Nephron (organoid): ENCODE measurements at regions not wholly inside any gene's neighbourhood (a gene's known extent, or its start where the extent isn't known, plus 50 kb on each side); places are given as distances from the start of the nearest gene placed in this dataset.
A peak's percentile ranks its signal among the peaks of the same experiment; 100 is the strongest.

ENCODE experiments used
- H3K27ac Mint-ChIP-seq, 3 experiments: 2 replicates each; pipeline ENCODE4 v1.8.0; 2020; ENCODE audit warnings: mixed read lengths in 3 of 3, mild to moderate bottlenecking in 2 of 3, moderate library complexity in 1 of 3
- H3K27me3 Mint-ChIP-seq: 2 replicates; pipeline ENCODE4 v1.8.0; 2021; ENCODE audit warnings: low read depth, mild to moderate bottlenecking, moderate library complexity, mixed read lengths
- H3K36me3 Mint-ChIP-seq: 2 replicates; pipeline ENCODE4 v1.8.0; 2020; ENCODE audit warnings: low read depth, mixed read lengths
- H3K4me1 Mint-ChIP-seq: 2 replicates; pipeline ENCODE4 v1.8.0; 2020; ENCODE audit warnings: mixed read lengths
- H3K4me3 Mint-ChIP-seq, 3 experiments: 2 replicates each; pipeline ENCODE4 v1.8.0; 2020; ENCODE audit warnings: mild to moderate bottlenecking in 3 of 3, mixed read lengths in 3 of 3, moderate library complexity in 2 of 3
- H3K9me3 Mint-ChIP-seq: 2 replicates; pipeline ENCODE4 v1.8.0; 2020; ENCODE audit warnings: mixed read lengths
- TF ChIP-seq, protein P1 (sequence below), 3 experiments: fragments of 200-600 bp; sonication (generic); IDR thresholded peaks; one replicate each; pipeline ENCODE4 v1.5.0; 2021; ENCODE audit warnings: antibody characterized with exemption in 3 of 3; ENCODE audit not compliant: unreplicated experiment in 3 of 3

DNA sequence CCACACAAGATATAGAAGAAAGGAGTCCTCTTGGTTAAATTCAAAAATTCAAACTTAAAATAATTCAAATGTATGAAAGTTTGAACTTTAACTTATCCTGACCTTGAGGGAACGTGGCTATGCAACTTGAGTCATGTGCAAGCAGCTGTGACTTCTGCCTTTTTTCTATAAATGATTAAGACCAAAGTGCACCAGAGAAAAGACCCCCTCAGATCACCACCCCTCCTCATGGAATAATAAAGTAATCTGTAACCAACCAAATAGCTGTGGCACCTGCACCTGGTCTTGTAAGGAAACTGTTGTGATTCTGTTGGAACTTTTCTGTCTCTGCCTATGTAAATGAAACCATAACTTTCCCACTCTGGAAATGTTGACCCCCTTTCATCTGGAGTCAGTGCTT, 141.1 kb upstream of the GGTLC1 start:
- no peak overlapping the region for H3K4me3 Mint-ChIP-seq
- no peaks in the 10 kb centered on the region for H3K9me3 Mint-ChIP-seq
- peak overlapping the region; percentile 70 to 94 (median 79) for H3K27ac Mint-ChIP-seq
- H3K4me1 Mint-ChIP-seq, result peaks cover 13% of the 10 kb centered on the region
- no peaks in the 10 kb centered on the region for H3K36me3 Mint-ChIP-seq
- peaks cover under 1% of the 10 kb centered on the region for H3K27me3 Mint-ChIP-seq
- TF ChIP-seq, protein P1, sequence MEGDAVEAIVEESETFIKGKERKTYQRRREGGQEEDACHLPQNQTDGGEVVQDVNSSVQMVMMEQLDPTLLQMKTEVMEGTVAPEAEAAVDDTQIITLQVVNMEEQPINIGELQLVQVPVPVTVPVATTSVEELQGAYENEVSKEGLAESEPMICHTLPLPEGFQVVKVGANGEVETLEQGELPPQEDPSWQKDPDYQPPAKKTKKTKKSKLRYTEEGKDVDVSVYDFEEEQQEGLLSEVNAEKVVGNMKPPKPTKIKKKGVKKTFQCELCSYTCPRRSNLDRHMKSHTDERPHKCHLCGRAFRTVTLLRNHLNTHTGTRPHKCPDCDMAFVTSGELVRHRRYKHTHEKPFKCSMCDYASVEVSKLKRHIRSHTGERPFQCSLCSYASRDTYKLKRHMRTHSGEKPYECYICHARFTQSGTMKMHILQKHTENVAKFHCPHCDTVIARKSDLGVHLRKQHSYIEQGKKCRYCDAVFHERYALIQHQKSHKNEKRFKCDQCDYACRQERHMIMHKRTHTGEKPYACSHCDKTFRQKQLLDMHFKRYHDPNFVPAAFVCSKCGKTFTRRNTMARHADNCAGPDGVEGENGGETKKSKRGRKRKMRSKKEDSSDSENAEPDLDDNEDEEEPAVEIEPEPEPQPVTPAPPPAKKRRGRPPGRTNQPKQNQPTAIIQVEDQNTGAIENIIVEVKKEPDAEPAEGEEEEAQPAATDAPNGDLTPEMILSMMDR (IDR thresholded peaks at IDR 0.05; ENCODE audit: unreplicated experiment in 3 of 3), result no peak

DNA sequence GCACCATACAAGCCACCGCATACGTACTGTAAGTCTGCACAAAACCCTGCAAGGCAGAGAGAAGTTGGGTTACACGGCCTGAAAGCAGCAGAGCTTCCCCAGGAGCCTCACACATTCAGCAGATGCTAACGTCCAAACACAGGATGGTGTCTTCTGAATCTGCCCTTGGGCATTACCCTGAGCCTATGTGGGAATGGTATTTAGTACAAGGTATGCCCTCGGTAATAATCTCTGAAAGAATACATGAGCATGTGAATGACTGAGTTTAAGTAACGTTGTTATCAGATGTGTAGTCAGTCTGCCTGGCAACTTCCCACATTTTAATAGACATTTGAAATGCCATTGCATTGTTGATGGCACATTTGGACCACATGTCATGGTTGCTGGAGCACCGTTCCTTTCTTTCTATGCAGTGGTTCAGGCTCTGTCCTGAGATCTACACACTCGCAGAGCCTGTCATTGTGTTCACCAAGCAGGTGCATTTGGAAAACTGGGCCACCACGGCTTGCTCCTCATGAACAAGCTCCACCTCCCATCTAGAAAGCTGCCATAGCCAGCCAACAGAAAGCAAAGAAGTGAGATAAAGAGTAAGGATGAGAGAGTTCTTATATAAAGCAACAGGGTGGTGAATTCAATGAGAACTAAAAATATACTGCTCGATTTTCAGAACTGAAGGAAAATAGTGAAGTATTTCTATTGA, 136.5 kb upstream of the GGTLC1 start:
- H3K36me3 Mint-ChIP-seq, result no peaks in the 10 kb centered on the region
- TF ChIP-seq, protein P1 (IDR thresholded peaks at IDR 0.05; ENCODE audit: unreplicated experiment in 3 of 3), result no peak
- peaks cover 11% of the 10 kb centered on the region for H3K27me3 Mint-ChIP-seq
- no peak overlapping the region for H3K27ac Mint-ChIP-seq
- no peak overlapping the region for H3K4me3 Mint-ChIP-seq
- no peaks in the 10 kb centered on the region for H3K9me3 Mint-ChIP-seq
- H3K4me1 Mint-ChIP-seq, result peaks cover 18% of the 10 kb centered on the region

DNA sequence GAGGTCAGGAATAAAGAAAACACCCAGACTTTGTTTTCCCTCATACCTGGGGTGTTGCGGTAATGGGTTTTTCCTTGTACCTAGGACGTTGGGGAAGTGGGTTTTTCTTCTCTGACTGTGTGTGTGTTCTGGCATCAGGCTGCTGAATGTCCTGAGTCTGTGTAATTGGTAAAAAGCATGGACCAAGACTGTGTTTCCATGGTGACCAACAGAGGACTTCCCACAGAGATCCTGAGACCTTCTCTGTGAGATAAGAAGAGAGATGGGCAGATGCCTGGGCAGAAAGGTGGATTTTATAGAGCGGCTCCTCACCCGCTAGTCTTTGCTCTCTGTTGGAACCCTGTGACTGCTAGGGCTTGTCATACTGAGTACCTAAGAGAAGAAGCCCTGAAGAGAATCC, 135.4 kb upstream of the GGTLC1 start:
- TF ChIP-seq, protein P1 (IDR thresholded peaks at IDR 0.05; ENCODE audit: unreplicated experiment in 3 of 3), result no peak
- no peak overlapping the region for H3K4me3 Mint-ChIP-seq
- peaks cover 11% of the 10 kb centered on the region for H3K27me3 Mint-ChIP-seq
- no peaks in the 10 kb centered on the region for H3K9me3 Mint-ChIP-seq
- peaks cover 17% of the 10 kb centered on the region for H3K4me1 Mint-ChIP-seq
- H3K27ac Mint-ChIP-seq, result no peak overlapping the region
- no peaks in the 10 kb centered on the region for H3K36me3 Mint-ChIP-seq

DNA sequence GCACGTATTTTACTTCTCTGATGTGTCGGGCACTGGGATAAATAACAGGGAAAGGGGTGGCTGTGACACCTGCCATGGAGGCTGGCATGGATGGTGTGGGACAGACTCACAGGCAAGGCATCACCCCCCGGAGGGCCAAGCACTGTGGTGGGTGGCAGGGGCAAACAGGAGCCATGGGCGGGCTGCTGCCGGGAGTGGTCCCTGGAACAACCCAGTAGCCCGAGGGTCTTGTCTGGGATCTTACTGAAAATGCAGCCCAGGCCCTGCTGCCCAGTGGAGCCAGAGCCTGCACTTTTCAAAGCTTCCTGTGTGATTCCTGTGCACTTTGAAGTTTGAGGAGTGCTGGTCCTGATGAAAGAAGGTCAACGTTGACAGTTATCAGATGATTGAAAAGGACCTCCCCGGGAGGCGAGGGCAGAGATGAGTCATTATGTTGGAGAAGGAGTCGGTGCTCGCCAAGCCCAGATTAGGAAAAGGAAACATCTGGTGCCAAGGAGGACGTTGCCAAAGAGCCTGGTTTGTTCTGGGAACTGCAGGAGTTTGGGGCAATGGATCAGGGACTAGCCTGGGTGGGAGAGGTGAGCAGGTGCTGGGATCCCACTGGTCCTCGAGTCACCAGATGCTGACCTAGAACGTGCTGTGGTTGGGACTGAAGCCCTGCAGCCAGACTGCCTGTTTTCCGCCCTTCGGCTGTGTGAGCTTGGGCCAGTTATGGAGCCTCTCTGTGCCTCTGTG, 130.0 kb upstream of the GGTLC1 start:
- H3K4me3 Mint-ChIP-seq, result peak overlapping the region in 1 of 3 experiments; percentile 10
- H3K27ac Mint-ChIP-seq, result peak overlapping the region; percentile 67 to 89 (median 87)
- H3K9me3 Mint-ChIP-seq, result no peaks in the 10 kb centered on the region
- peaks cover 10% of the 10 kb centered on the region for H3K27me3 Mint-ChIP-seq
- TF ChIP-seq, protein P1 (IDR thresholded peaks at IDR 0.05; ENCODE audit: unreplicated experiment in 3 of 3), result no peak
- H3K36me3 Mint-ChIP-seq, result no peaks in the 10 kb centered on the region
- peaks cover 51% of the 10 kb centered on the region for H3K4me1 Mint-ChIP-seq

DNA sequence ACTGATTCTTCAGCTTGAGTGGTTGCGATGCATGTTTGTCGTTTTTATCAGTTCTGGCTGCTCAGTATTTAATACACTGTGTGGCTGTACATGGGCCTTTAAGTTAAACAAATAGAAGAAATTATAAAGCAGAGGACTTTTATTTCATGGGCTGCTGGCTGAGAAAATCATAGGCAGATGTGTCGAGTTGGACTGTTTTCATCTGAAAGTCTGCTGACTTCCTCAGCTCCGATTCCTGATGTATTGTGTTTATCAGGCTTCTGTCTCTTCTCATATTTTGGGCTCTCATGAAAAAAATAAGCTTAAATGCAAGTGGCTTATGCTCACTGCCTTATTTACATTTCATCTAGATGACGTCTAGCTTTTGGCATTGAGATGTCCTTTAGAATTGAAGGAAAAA, 129.5 kb upstream of the GGTLC1 start:
- Mint-ChIP-seq H3K27me3 (peaks cover 10% of the 10 kb centered on the region), H3K4me1 (peaks cover 54% of the 10 kb centered on the region), H3K36me3 (no peaks in the 10 kb centered on the region), H3K9me3 (no peaks in the 10 kb centered on the region), H3K4me3 (peak overlapping the region in 2 of 3 experiments; percentile 31 to 40), H3K27ac (peak overlapping the region; percentile 67 to 89 (median 87))
- TF ChIP-seq, protein P1 (IDR thresholded peaks at IDR 0.05; ENCODE audit: unreplicated experiment in 3 of 3), result no peak
